HG03558 (cell line): ENCODE measurements at regions not wholly inside any gene's neighbourhood (a gene's known extent, or its start where the extent isn't known, plus 50 kb on each side); places are given as distances from the start of the nearest gene placed in this dataset.

Experiments used
- ATAC-seq: cut with Tn5 transposase; IDR thresholded peaks from one replicate; pipeline ENCODE4 v1.9.1; 2021; ENCODE audit warnings: moderate number of reproducible peaks; ENCODE audit not compliant: unreplicated experiment; ENCODE audit errors: extremely low read depth

DNA sequence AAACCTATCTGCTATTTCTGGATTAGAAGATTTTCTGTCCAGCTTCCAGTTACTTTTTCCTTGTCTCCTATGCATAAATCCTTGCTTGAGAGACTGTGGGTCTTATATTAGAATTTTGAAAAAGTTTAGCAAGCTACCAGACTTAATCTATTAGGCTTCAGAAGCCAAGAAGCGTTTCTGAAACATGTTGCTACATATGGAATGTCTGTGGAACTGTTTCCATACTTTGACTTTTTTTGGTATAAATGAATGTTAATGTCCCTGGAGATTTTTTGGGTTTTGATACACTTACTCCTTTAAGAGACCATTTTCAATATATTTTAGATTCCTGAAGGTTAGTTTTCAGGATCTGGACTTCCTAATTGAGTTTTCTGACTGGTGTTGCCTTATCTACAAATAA is 191.4 kb upstream of the SGCD start:
- no peak for ATAC-seq

DNA sequence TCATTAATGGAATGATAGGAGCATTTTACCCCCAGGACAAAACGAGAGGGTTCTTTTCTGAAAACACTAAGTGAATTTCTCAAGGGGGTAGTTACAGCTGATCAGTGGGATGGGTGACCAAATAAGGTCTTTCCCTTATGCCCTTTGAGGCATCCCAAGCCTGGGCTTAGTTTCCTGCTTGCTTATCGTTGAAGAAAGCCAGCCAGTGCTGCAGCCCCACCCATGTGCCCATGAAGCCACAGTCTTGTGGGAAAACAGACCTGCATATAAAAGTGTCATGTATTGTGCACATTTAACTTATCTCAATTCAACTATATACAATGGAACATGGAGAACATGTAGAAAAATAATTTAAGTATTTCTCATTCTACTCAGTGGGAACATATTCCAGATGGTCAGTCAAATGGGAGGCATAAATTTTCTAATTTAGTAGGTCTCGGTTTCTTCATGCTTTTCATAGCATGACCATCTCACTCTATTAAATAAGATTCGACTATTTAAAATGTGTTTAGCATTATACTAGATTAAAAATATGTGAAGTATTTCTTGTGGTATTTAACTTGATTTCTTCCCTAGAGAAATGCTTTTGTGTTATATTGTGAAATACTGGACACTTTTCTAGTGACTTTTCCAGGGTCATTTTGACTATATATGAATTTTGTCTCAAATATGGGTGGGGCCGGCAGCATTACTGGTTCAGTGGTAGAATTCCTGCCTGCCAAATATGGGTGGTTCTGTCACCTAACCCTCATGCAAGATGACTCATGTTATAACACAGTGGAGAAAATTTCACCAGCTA is 189.7 kb upstream of the SGCD start:
- no peak for ATAC-seq

DNA sequence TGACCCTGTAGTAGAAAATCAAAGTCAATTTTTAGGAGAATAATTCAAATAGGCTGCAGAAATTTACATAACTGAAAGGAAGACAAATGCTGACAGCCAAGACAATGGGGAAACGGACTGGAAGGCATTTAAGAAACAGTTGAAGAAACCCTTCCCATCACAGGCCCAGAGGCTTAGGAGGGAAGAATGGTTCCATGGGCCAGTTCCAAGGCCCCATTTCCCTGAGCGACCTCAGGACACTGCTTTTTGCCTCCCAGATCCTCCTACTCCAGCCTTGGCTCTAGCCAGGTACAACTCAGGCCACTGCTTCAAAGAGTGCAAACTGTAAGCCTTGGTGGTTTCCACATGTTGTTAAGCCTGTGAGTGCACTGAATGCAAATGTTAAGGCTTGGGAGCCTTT is 184.1 kb upstream of the SGCD start:
- ATAC-seq, result no peak

DNA sequence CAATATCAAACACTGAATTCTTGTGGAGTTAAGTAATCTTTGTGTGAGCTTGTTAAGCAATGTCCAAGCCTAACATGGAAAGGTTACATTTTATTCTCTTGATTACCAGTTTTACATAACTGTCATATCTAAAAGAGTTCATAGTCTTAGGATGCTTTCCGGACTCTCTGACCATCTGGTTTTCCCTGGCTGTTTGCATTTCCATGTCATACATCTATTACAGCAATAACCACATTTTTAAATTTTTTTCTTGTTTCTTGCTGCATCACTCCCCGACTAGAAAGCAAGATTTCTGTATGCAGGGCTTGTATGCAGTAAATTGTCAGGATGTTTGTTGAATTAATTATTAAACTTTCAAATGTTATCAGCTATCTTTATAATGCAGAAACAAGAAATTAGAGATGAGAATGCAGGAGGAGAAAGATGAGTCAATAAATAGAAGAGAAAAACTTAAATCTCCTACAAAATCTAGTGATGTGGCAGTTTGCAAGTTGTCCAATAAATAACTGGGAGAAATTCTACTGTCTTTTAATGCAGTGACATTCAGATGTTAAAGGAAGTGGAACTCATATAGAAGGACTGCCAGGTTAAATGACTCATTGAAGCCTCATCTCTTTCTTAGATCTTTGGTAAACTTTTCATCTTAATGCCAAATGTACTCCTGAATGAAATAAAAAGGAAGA is 179.6 kb upstream of the SGCD start:
- ATAC-seq, result no peak

GRCh38 chr5:156147944-156148285 is 179.0 kb upstream of the SGCD start:
- no peak for ATAC-seq

GRCh38 chr5:156148301-156148700 is 178.7 kb upstream of the SGCD start:
- no peak for ATAC-seq

- ATAC-seq, result no peak
Observed at GRCh38 chr5:156149213-156149612, 177.8 kb upstream of the SGCD start.

- ATAC-seq, result no peak
Observed at GRCh38 chr5:156153602-156154001, 173.4 kb upstream of the SGCD start.

GRCh38 chr5:156154757-156155156 is 172.2 kb upstream of the SGCD start:
- no peak for ATAC-seq

DNA sequence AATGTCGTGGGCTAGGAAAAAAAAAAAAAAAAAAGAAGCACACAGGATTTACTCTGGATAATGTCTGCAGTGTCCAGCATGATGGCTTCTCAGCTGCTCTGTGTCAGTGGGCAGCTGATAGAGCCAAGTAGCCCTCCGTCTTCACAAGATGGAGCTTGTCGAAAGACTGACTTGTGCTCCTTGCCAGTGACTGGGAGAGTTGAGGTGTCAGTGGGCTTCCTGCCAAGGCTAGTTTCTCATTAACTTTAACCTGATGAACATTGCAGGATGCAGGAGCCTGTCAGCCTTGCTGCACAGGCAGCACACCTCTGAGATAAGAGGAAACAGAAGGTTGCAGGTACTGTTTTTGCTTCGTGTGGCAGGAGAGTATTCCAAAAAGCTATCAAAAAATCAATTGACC is 171.4 kb upstream of the SGCD start:
- no peak for ATAC-seq

GRCh38 chr5:156164306-156164705 is 162.7 kb upstream of the SGCD start:
- ATAC-seq, result no peak

DNA sequence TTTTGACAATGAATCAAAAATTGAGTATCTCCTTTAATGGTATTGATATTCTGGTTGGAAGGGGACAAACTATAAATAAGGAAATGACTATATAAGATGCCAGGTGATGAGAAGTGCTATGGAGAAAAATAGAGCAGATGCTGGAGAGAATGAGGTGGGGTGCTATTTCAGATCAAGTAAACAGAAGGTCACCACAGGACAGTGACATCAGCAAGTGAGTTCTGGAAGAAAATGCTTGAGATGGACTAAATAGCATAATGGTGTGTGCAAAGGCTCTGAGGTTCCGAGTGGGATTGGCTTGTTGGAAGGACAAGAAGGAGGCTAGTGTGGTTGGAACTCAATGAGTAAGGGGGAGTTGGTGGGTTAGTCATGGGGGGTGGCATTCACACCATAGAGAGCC is 157.5 kb upstream of the SGCD start:
- no peak for ATAC-seq

- ATAC-seq, result no peak
Observed at GRCh38 chr5:156170351-156170961, 156.5 kb upstream of the SGCD start.

GRCh38 chr5:156174225-156174624 is 152.7 kb upstream of the SGCD start:
- no peak for ATAC-seq

DNA sequence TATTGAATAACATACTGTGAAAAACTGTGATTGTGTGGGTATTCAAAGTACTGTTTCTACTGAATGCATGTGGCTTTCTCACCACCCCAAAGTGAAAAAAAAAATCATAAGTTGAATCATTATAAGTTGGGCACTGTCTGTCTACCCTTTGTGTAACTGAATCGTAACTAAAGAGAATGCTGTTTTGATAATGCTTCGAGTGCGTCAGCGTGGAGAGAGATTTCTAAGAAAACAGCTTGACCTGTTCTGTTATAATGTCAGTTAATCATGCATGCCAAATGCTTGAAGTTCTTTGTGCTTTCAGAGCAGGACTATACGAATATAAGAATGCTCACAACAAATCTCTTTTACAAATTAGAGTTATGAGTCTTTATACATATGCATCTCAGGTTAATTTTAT is 148.8 kb upstream of the SGCD start:
- ATAC-seq, result no peak

DNA sequence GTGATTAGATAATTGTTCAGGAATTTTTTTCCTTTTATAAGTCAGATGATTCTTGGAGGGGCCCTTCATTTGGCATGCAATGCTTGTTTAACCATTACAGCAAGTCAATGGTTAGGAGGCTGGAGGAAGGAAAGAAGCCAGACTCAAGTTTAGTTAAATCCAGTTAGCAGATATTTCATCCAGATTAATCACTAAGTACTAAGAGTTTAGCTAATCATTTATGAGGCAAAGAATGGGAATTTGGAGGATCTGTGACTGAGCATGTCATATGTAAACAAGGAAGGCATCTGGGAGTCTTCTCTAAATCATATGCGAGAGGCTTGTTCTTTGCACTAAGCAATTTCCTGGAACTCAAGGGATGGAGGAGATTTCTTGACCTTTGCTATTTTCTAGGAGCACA is 145.3 kb upstream of the SGCD start:
- ATAC-seq, result no peak

DNA sequence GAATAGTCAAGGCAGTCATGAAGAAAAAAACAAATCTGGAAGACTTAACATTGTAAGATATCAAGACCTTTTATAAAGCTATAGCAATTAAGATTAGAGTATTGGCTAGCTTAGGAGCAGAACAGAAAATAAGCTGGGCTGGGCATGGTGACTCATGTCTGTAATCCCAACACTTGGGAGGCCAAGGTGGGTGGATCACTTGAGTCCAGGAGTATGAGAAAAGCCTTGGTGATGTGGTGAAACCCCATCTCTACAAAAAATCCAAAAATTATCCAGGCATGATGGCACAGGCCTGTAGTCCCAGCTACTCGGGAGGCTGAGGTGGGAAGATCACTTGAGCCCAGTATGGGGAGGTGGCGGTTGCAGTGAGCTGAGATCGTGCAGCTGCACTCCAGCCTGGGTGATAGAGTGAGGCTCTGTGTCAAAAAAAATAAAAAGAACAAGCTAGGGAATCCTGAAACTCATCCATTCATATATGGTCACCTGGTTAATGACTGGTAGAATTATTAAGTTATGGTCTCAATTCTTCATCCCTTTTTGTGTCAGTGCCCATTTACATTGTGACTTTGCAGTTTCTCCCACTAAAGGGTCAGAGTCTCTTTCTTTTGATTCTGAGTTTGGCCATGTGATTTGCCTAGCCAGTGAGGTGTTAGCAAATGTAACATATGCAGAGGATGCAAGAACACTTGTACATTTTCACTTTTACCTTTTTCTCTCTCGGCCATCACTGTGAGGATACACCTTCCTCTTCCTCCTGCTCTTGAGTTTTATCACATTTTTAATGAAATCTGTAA is 144.6 kb upstream of the SGCD start:
- no peak for ATAC-seq

GRCh38 chr5:156186760-156187159 is 140.2 kb upstream of the SGCD start:
- no peak for ATAC-seq

- ATAC-seq, result no peak
Observed at GRCh38 chr5:156188016-156188415, 138.9 kb upstream of the SGCD start.

GRCh38 chr5:156189628-156190027 is 137.3 kb upstream of the SGCD start:
- no peak for ATAC-seq

DNA sequence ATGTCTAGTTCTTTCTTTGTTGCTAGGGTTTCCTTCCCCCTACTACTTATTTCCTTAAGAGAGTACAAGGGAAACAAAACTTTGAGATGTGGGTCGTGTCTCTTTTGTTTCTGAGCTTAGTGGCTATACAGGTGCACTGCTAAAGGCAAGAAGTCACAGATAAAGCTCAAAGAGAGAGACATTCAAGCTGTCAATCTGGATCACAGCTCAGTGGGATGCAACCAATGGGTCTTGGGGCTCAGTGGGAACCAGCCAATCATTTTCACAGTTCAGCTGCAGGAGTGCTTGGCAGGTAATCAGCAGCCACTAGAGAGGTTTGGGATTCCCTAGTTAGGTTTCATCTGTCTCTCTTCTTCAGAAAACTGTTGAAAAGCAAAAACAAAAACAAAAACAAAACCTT is 135.4 kb upstream of the SGCD start:
- no peak for ATAC-seq
